Neural cell (in vitro differentiated cells): ENCODE measurements at regions not wholly inside any gene's neighbourhood (a gene's known extent, or its start where the extent isn't known, plus 50 kb on each side); places are given as distances from the start of the nearest gene placed in this dataset.

Experiments
- H2AFZ ChIP-seq: fragments of 200-600, 300-800 bp; sonication (generic), shearing (Covaris generic); 2 replicates; pipeline ENCODE4 v1.6.0; 2014; ENCODE audit warnings: low read depth, mild to moderate bottlenecking, antibody characterized with exemption, low read length, moderate library complexity
- H3F3A ChIP-seq: fragments of 200-600 bp; shearing (Covaris generic); 2 replicates; pipeline ENCODE4 v1.6.1; 2016; ENCODE audit warnings: mild to moderate bottlenecking, moderate library complexity, mixed read lengths, antibody characterized with exemption, low read length; ENCODE audit not compliant: insufficient read depth, poor library complexity, severe bottlenecking
- H3K27ac ChIP-seq: fragments of 200-600, 300-800 bp; sonication (generic), shearing (Covaris generic); 2 replicates; pipeline ENCODE4 v1.5.1; 2014; ENCODE audit warnings: mild to moderate bottlenecking, low read length, moderate library complexity
- H3K27me3 ChIP-seq: fragments of 300-800, 200-600 bp; sonication (generic), shearing (Covaris generic); 2 replicates; pipeline ENCODE4 v1.6.0; 2014; ENCODE audit warnings: mild to moderate bottlenecking, low read depth, low read length, moderate library complexity; ENCODE audit not compliant: insufficient read depth
- H3K36me3 ChIP-seq: fragments of 300-800, 200-600 bp; sonication (generic), shearing (Covaris generic); 2 replicates; pipeline ENCODE4 v1.5.1; 2014; ENCODE audit warnings: mild to moderate bottlenecking, antibody characterized with exemption, low read length, moderate library complexity; ENCODE audit not compliant: insufficient read depth
- H3K4me2 ChIP-seq: fragments of 300-800, 200-600 bp; sonication (generic), shearing (Covaris generic); 2 replicates; pipeline ENCODE4 v1.6.0; 2014; ENCODE audit warnings: mild to moderate bottlenecking, low read length
- H3K4me3 ChIP-seq: fragments of 300-800, 200-600 bp; sonication (generic), shearing (Covaris generic); 2 replicates; pipeline ENCODE4 v1.5.1; 2014; ENCODE audit warnings: mild to moderate bottlenecking, low read length, moderate library complexity
- H3K79me2 ChIP-seq: fragments of 200-600 bp; shearing (Covaris generic); replicated peaks from 2 replicates; pipeline ENCODE4 v1.6.0; 2014; ENCODE audit warnings: mild to moderate bottlenecking, low read length, moderate library complexity; ENCODE audit not compliant: insufficient read depth
- H3K9ac ChIP-seq: fragments of 300-800, 200-600 bp; sonication (generic), shearing (Covaris generic); 2 replicates; pipeline ENCODE4 v1.6.1; 2016; ENCODE audit warnings: mild to moderate bottlenecking, low read length, mixed read lengths
- H3K9me2 ChIP-seq: fragments of 200-600 bp; shearing (Covaris generic); 2 replicates; pipeline ENCODE4 v1.6.1; 2016; ENCODE audit warnings: mild to moderate bottlenecking, low read length, mixed read lengths; ENCODE audit not compliant: insufficient read depth
- H3K9me3 ChIP-seq: fragments of 200-600, 300-800 bp; sonication (generic), shearing (Covaris generic); 2 replicates; pipeline ENCODE4 v1.6.1; 2016; ENCODE audit warnings: mild to moderate bottlenecking, mixed run types, low read length, moderate library complexity, mixed read lengths
- H4K20me1 ChIP-seq: fragments of 200-600 bp; shearing (Covaris generic); 2 replicates; pipeline ENCODE4 v1.6.1; 2016; ENCODE audit warnings: mild to moderate bottlenecking, mixed run types; ENCODE audit not compliant: insufficient read depth
- CTCF ChIP-seq: fragments of 450-650 bp; IDR thresholded peaks from 2 replicates; pipeline ENCODE4 v1.5.1; 2014; ENCODE audit warnings: antibody characterized with exemption, mild to moderate bottlenecking, moderate library complexity; ENCODE audit not compliant: poor library complexity, severe bottlenecking
- EP300 ChIP-seq: fragments of 450-650 bp; conservative IDR thresholded peaks from 2 replicates; pipeline ENCODE4 v1.6.1; 2014; ENCODE audit warnings: antibody characterized with exemption, mild to moderate bottlenecking, moderate library complexity; ENCODE audit not compliant: poor library complexity, severe bottlenecking
- EZH2 ChIP-seq: fragments of 200-600, 300-800 bp; shearing (Covaris generic), sonication (generic); IDR thresholded peaks from 2 replicates; pipeline ENCODE4 v1.6.1; 2014; ENCODE audit warnings: antibody characterized with exemption, low read length, borderline replicate concordance, mild to moderate bottlenecking; ENCODE audit not compliant: insufficient read depth, poor library complexity, severe bottlenecking
- MXI1 ChIP-seq: fragments of 450-650 bp; conservative IDR thresholded peaks from 2 replicates; pipeline ENCODE4 v1.6.1; 2014; ENCODE audit warnings: antibody characterized with exemption, mild to moderate bottlenecking; ENCODE audit not compliant: poor library complexity, severe bottlenecking
- POLR2AphosphoS5 ChIP-seq: IDR thresholded peaks from 2 replicates; pipeline ENCODE4 v1.6.1; 2012
- RAD21 ChIP-seq: fragments of 450-650 bp; conservative IDR thresholded peaks from 2 replicates; pipeline ENCODE4 v1.6.1; 2014; ENCODE audit warnings: antibody characterized with exemption, mild to moderate bottlenecking, moderate library complexity
- SMC3 ChIP-seq: fragments of 450-650 bp; conservative IDR thresholded peaks from 2 replicates; pipeline ENCODE4 v1.6.1; 2014; ENCODE audit warnings: antibody characterized with exemption, mild to moderate bottlenecking, moderate library complexity; ENCODE audit not compliant: poor library complexity
- TAF1 ChIP-seq: IDR thresholded peaks from 2 replicates; pipeline ENCODE4 v1.6.1; 2012; ENCODE audit warnings: low read depth
- TF ChIP-seq, protein P1 (sequence below): IDR thresholded peaks from 2 replicates; pipeline ENCODE4 v1.6.1; 2012; ENCODE audit warnings: borderline replicate concordance

DNA sequence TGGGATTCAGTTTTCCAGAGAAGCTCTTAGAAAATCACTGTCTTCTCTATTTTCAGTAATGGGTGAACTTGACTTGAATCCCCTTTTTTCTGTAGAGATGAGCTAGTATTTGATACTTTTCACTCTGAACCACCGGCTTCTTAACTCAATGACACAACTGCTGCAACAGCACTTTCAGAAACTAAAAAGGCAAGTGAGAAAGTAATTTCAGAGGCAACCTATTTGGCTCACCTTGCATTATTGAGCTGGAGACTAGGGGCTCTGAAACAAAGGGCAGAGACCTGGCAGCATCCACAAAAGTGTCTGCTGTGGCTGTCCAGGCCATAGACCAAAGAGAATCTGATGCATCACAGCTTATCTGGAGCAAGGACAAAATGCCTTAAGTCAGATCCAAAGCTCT, 289.8 kb upstream of the IRAK1BP1 start:
- H3K9ac ChIP-seq: no peak overlapping the region
- H3K4me3 ChIP-seq: no peak overlapping the region
- no peak overlapping the region for H2AFZ ChIP-seq
- H3K27ac ChIP-seq: no peak overlapping the region
- no peaks in the 10 kb centered on the region for H3K9me2 ChIP-seq
- TF ChIP-seq TAF1 (no peak), POLR2AphosphoS5 (no peak), RAD21 (no peak), EZH2 (no peak), CTCF (no peak), MXI1 (no peak), EP300 (no peak), SMC3 (no peak)
- TF ChIP-seq, protein P1, sequence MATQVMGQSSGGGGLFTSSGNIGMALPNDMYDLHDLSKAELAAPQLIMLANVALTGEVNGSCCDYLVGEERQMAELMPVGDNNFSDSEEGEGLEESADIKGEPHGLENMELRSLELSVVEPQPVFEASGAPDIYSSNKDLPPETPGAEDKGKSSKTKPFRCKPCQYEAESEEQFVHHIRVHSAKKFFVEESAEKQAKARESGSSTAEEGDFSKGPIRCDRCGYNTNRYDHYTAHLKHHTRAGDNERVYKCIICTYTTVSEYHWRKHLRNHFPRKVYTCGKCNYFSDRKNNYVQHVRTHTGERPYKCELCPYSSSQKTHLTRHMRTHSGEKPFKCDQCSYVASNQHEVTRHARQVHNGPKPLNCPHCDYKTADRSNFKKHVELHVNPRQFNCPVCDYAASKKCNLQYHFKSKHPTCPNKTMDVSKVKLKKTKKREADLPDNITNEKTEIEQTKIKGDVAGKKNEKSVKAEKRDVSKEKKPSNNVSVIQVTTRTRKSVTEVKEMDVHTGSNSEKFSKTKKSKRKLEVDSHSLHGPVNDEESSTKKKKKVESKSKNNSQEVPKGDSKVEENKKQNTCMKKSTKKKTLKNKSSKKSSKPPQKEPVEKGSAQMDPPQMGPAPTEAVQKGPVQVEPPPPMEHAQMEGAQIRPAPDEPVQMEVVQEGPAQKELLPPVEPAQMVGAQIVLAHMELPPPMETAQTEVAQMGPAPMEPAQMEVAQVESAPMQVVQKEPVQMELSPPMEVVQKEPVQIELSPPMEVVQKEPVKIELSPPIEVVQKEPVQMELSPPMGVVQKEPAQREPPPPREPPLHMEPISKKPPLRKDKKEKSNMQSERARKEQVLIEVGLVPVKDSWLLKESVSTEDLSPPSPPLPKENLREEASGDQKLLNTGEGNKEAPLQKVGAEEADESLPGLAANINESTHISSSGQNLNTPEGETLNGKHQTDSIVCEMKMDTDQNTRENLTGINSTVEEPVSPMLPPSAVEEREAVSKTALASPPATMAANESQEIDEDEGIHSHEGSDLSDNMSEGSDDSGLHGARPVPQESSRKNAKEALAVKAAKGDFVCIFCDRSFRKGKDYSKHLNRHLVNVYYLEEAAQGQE: no peak
- no peaks in the 10 kb centered on the region for H3K9me3 ChIP-seq
- H4K20me1 ChIP-seq: no peaks in the 10 kb centered on the region
- H3K27me3 ChIP-seq: no peaks in the 10 kb centered on the region
- H3K4me2 ChIP-seq: no peak overlapping the region
- H3K79me2 ChIP-seq: no peaks in the 10 kb centered on the region
- H3F3A ChIP-seq: no peaks in the 10 kb centered on the region
- H3K36me3 ChIP-seq: no peaks in the 10 kb centered on the region

GRCh38 chr6:78578430-78578829, 288.9 kb upstream of the IRAK1BP1 start:
- TF ChIP-seq EZH2 (no peak), CTCF (no peak), SMC3 (no peak), RAD21 (no peak), EP300 (no peak), MXI1 (no peak), TAF1 (no peak), POLR2AphosphoS5 (no peak)
- TF ChIP-seq, protein P1: no peak
- Histone ChIP-seq H3K4me2 (no peak overlapping the region), H3K27me3 (no peaks in the 10 kb centered on the region), H3K79me2 (no peaks in the 10 kb centered on the region), H3K9me3 (no peaks in the 10 kb centered on the region), H3K36me3 (no peaks in the 10 kb centered on the region), H3K4me3 (no peak overlapping the region), H3K27ac (no peak overlapping the region), H2AFZ (no peak overlapping the region), H3F3A (no peaks in the 10 kb centered on the region), H3K9ac (no peak overlapping the region), H3K9me2 (no peaks in the 10 kb centered on the region), H4K20me1 (no peaks in the 10 kb centered on the region)
